ENCODE measurements at regions not wholly inside any gene's neighbourhood (a gene's known extent, or its start where the extent isn't known, plus 50 kb on each side); places are given as distances from the start of the nearest gene placed in this dataset.

- Histone ChIP-seq H4K5ac (ENCODE audit: insufficient read length, low read depth, low read length) (no peak overlapping the region), H4K91ac (ENCODE audit: insufficient read length, low read depth, low read length) (no peak overlapping the region), H3K23ac (ENCODE audit: insufficient read length, low read depth, low read length) (no peak overlapping the region), H3K79me1 (ENCODE audit: insufficient read depth, low read depth, low read length, poor library complexity, severe bottlenecking) (no peaks in the 10 kb centered on the region), H3K4ac (ENCODE audit: low read depth, low read length) (no peak overlapping the region), H2BK15ac (ENCODE audit: low read depth, low read length) (no peak overlapping the region), H3K18ac (ENCODE audit: insufficient read length, low read depth, low read length) (no peak overlapping the region), H3K4me1 (ENCODE audit: insufficient read depth, low read length) (no peaks in the 10 kb centered on the region), H2BK12ac (ENCODE audit: insufficient read length, low read depth, low read length) (no peak overlapping the region), H3K79me2 (ENCODE audit: insufficient read depth, low read length) (no peaks in the 10 kb centered on the region), H2AK5ac (ENCODE audit: insufficient read length, low read length) (no peak overlapping the region), H2BK20ac (ENCODE audit: low read depth, low read length, poor library complexity, severe bottlenecking) (no peak overlapping the region), H3T11ph (ENCODE audit: low read length) (no peak overlapping the region), H3K4me2 (ENCODE audit: insufficient read depth, insufficient read length, low read length) (no peak overlapping the region), H4K8ac (replicated peaks; ENCODE audit: insufficient read length, low read depth, low read length) (no peak overlapping the region), H2BK5ac (ENCODE audit: insufficient read length, low read length) (no peak overlapping the region), H3K27ac (ENCODE audit: insufficient read length, low read depth, low read length) (no peak overlapping the region), H3K9me3 (ENCODE audit: control insufficient read depth, low read depth, low read length) (no peaks in the 10 kb centered on the region), H2AFZ (ENCODE audit: low read length) (no peak overlapping the region), H3K27me3 (ENCODE audit: insufficient read depth, low read length) (no peaks in the 10 kb centered on the region), H2BK120ac (ENCODE audit: low read depth, low read length, poor library complexity, severe bottlenecking) (no peak overlapping the region), H3K9ac (ENCODE audit: extremely low read depth, insufficient read length, low read length) (no peak overlapping the region), H3K14ac (ENCODE audit: insufficient read depth, low read length) (no peak overlapping the region), H3K23me2 (ENCODE audit: insufficient read length, low read depth, low read length, poor library complexity, severe bottlenecking) (no peaks in the 10 kb centered on the region), H4K20me1 (ENCODE audit: control insufficient read depth, insufficient read depth, insufficient read length) (no peaks in the 10 kb centered on the region), H3K56ac (ENCODE audit: insufficient read length, low read depth, low read length) (no peak overlapping the region)
- no peaks in the 10 kb centered on the region for H3K27me3 Mint-ChIP-seq (ENCODE audit: low read depth)
- no peak for TF ChIP-seq CTCF (conservative IDR thresholded peaks at IDR 0.05)
- H3K4me1 Mint-ChIP-seq = peaks cover 0 to 3% of the 10 kb centered on the region in 2 experiments; a peak in 1 of 4 replicates
- no peaks in the 10 kb centered on the region for H3K36me3 Mint-ChIP-seq (ENCODE audit: insufficient read depth in 1 of 3, low read depth in 3 of 3)
- no peak overlapping the region for H3K27ac Mint-ChIP-seq
- no peaks in the 10 kb centered on the region for H3K9me3 Mint-ChIP-seq
- no peak for DNase-seq
- H3K4me3 Mint-ChIP-seq = no peak overlapping the region
Measured at GRCh38 chr4:19406789-19407188, 844.9 kb upstream of the SLIT2 start.
